Tibial nerve (tissue), 3 donors: ENCODE measurements at regions not wholly inside any gene's neighbourhood (a gene's known extent, or its start where the extent isn't known, plus 50 kb on each side); places are given as distances from the start of the nearest gene placed in this dataset.

Experiments
- POLR2A ChIP-seq, 2 donors: fragments of 450-650 bp; IDR thresholded peaks; one replicate each; pipeline ENCODE4 v1.6.1; 2017; ENCODE audit warnings: antibody characterized with exemption in 2 of 2, mild to moderate bottlenecking in 2 of 2, moderate library complexity in 2 of 2
- TF ChIP-seq, protein P1 (sequence below), 5 experiments: fragments of 200-600 bp in 3 of 5; fragments of 450-650 bp in 2 of 5; sonication (generic) in 3 of 5; IDR thresholded peaks; one replicate each; pipeline ENCODE4 v1.5.1; 2016 to 2019; ENCODE audit warnings: antibody characterized with exemption in 5 of 5, mild to moderate bottlenecking in 3 of 5, moderate library complexity in 2 of 5

DNA sequence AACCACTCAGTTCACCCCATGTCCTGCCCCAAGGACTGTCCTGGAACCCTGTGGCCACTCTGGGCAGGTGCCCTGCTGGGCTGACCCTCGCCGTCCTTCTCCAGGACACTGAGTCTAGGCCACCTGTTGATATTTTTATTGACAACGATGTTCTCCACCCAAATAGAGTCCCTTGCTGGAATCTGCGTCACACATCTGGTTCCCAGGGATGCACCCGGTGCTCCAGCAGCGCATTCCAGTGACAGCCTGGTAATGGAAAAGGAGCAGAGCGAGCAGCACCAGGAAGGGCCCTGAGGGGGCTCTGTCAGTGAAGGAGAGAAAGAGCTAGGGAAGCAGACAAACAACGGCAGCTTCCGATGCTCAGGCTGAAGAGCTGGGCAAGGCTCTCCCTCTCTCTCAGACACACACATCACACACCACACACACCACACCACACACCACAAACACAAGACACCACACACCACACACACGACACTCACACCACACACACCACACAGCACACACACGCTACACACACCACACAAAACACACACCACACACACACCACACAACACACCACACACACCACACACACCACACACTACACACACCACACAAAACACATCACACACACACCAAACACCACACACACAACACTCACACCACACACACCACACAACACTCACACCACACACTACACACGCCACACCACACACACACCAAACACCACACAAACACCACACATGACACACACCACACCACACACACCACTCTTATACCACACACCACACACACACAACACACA is 117.9 kb upstream of the THBS2 start:
- TF ChIP-seq, protein P1, sequence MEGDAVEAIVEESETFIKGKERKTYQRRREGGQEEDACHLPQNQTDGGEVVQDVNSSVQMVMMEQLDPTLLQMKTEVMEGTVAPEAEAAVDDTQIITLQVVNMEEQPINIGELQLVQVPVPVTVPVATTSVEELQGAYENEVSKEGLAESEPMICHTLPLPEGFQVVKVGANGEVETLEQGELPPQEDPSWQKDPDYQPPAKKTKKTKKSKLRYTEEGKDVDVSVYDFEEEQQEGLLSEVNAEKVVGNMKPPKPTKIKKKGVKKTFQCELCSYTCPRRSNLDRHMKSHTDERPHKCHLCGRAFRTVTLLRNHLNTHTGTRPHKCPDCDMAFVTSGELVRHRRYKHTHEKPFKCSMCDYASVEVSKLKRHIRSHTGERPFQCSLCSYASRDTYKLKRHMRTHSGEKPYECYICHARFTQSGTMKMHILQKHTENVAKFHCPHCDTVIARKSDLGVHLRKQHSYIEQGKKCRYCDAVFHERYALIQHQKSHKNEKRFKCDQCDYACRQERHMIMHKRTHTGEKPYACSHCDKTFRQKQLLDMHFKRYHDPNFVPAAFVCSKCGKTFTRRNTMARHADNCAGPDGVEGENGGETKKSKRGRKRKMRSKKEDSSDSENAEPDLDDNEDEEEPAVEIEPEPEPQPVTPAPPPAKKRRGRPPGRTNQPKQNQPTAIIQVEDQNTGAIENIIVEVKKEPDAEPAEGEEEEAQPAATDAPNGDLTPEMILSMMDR (IDR thresholded peaks at IDR 0.05): no peak
- no peak for TF ChIP-seq POLR2A (IDR thresholded peaks at IDR 0.05)
